ENCODE measurements at regions not wholly inside any gene's neighbourhood (a gene's known extent, or its start where the extent isn't known, plus 50 kb on each side); places are given as distances from the start of the nearest gene placed in this dataset.

DNA sequence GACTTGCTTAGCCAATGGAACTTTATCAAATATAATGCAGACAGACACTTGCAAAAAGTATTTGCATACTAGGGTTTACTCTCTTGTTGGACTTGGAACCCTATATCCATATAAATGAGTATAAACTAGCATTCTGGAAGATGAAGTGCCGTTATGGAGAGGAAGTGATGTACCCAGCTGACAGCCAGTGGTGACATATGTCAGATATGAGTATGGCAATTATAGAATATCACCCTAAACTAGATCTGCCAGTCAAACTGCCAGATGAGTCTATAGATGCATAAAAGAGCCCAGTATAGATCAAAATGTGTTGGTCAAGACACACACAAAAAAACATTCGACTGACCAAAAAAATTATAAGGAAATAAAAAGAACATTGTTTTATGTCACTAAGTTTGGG, 739.3 kb downstream of the PLA2G4A start:
- Histone ChIP-seq H3K9me3 (ENCODE audit: low read length) (no peaks in the 10 kb centered on the region), H3K4me2 (ENCODE audit: low read length) (no peak overlapping the region), H3K9me2 (ENCODE audit: insufficient read depth, low read length) (no peaks in the 10 kb centered on the region), H4K20me1 (ENCODE audit: insufficient read depth) (no peaks in the 10 kb centered on the region), H3K4me3 (ENCODE audit: low read length) (no peak overlapping the region), H3F3A (ENCODE audit: insufficient read depth, low read length, poor library complexity, severe bottlenecking) (no peaks in the 10 kb centered on the region), H2AFZ (ENCODE audit: low read depth, low read length) (no peak overlapping the region), H3K36me3 (ENCODE audit: insufficient read depth, low read length) (no peaks in the 10 kb centered on the region), H3K79me2 (replicated peaks; ENCODE audit: insufficient read depth, low read length) (no peaks in the 10 kb centered on the region), H3K27ac (ENCODE audit: low read length) (no peak overlapping the region), H3K27me3 (ENCODE audit: insufficient read depth, low read depth, low read length) (no peaks in the 10 kb centered on the region), H3K9ac (ENCODE audit: low read length) (no peak overlapping the region)
- TF ChIP-seq EP300 (conservative IDR thresholded peaks at IDR 0.05; ENCODE audit: poor library complexity, severe bottlenecking): peak; percentile 99
- TF ChIP-seq REST (IDR thresholded peaks at IDR 0.05; ENCODE audit: borderline replicate concordance): peak; percentile 64
- peak; percentile 95 for TF ChIP-seq POLR2AphosphoS5 (IDR thresholded peaks at IDR 0.05)
- TF ChIP-seq MXI1 (conservative IDR thresholded peaks at IDR 0.05; ENCODE audit: poor library complexity, severe bottlenecking): no peak
- TF ChIP-seq TAF1 (IDR thresholded peaks at IDR 0.05; ENCODE audit: low read depth): no peak

- Histone ChIP-seq H3K79me2 (replicated peaks; ENCODE audit: insufficient read depth, low read length) (no peaks in the 10 kb centered on the region), H3K36me3 (ENCODE audit: insufficient read depth, low read length) (no peaks in the 10 kb centered on the region), H3K4me2 (ENCODE audit: low read length) (no peak overlapping the region), H3K4me3 (ENCODE audit: low read length) (no peak overlapping the region), H3K27me3 (ENCODE audit: insufficient read depth, low read depth, low read length) (no peaks in the 10 kb centered on the region), H3F3A (ENCODE audit: insufficient read depth, low read length, poor library complexity, severe bottlenecking) (no peaks in the 10 kb centered on the region), H3K9me3 (ENCODE audit: low read length) (no peaks in the 10 kb centered on the region), H3K9ac (ENCODE audit: low read length) (no peak overlapping the region), H3K9me2 (ENCODE audit: insufficient read depth, low read length) (no peaks in the 10 kb centered on the region), H2AFZ (ENCODE audit: low read depth, low read length) (no peak overlapping the region), H3K27ac (ENCODE audit: low read length) (no peak overlapping the region), H4K20me1 (ENCODE audit: insufficient read depth) (no peaks in the 10 kb centered on the region)
- TF ChIP-seq MXI1 (conservative IDR thresholded peaks at IDR 0.05; ENCODE audit: poor library complexity, severe bottlenecking) (no peak), RAD21 (conservative IDR thresholded peaks at IDR 0.05) (no peak), CTCF (IDR thresholded peaks at IDR 0.05; ENCODE audit: poor library complexity, severe bottlenecking) (no peak), TAF1 (IDR thresholded peaks at IDR 0.05; ENCODE audit: low read depth) (no peak), POLR2AphosphoS5 (IDR thresholded peaks at IDR 0.05) (no peak), EP300 (conservative IDR thresholded peaks at IDR 0.05; ENCODE audit: poor library complexity, severe bottlenecking) (no peak), REST (IDR thresholded peaks at IDR 0.05; ENCODE audit: borderline replicate concordance) (no peak), SMC3 (conservative IDR thresholded peaks at IDR 0.05; ENCODE audit: poor library complexity) (no peak), EZH2 (IDR thresholded peaks at IDR 0.05; ENCODE audit: borderline replicate concordance, insufficient read depth, low read length, poor library complexity, severe bottlenecking) (no peak)
These were observed 741.4 kb downstream of the PLA2G4A start for GRCh38 chr1:187570166-187570565.
